GM12872 (cell line): ENCODE measurements at regions not wholly inside any gene's neighbourhood (a gene's known extent, or its start where the extent isn't known, plus 50 kb on each side); places are given as distances from the start of the nearest gene placed in this dataset.

Experiments used
- TF ChIP-seq, protein P1 (sequence below): IDR thresholded peaks from 3 replicates; pipeline ENCODE4 v1.5.1; 2011; ENCODE audit warnings: low read depth, mild to moderate bottlenecking, low read length, moderate library complexity; ENCODE audit not compliant: insufficient read depth

- TF ChIP-seq, protein P1, sequence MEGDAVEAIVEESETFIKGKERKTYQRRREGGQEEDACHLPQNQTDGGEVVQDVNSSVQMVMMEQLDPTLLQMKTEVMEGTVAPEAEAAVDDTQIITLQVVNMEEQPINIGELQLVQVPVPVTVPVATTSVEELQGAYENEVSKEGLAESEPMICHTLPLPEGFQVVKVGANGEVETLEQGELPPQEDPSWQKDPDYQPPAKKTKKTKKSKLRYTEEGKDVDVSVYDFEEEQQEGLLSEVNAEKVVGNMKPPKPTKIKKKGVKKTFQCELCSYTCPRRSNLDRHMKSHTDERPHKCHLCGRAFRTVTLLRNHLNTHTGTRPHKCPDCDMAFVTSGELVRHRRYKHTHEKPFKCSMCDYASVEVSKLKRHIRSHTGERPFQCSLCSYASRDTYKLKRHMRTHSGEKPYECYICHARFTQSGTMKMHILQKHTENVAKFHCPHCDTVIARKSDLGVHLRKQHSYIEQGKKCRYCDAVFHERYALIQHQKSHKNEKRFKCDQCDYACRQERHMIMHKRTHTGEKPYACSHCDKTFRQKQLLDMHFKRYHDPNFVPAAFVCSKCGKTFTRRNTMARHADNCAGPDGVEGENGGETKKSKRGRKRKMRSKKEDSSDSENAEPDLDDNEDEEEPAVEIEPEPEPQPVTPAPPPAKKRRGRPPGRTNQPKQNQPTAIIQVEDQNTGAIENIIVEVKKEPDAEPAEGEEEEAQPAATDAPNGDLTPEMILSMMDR: no peak
These were observed 205.2 kb downstream of the JRKL start for GRCh38 chr11:96595011-96595410.

DNA sequence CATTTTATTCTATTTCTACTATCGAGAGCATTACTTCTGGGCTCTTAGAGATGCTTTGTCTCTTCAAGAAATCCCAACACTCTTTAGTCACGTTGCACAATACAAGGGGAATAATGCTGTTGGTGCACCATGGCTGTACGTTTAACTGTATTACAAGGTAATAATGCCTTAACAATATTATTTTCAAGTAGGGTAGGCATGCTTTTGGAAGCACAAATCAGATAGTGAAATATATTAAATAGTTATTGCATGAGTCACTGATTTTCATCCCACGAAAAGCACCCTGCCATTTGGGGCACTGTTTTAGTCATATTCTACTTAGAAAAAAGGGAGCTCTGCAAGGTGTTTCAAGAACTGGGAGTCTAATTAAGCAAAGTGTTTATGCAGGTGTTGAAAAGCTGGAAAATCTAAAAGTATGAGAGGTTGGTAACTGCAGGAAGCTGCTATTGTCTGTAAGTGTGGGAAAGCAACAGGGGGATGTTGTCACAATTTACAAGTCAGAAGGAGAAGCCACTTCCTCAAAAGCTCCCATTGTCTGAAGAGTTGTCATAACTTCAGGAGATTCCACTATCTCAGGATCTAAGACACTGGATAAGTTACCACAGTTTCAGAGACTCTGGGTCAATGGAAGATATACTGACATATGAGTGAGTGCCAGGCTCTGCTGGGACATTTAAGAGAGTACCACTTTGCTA, 218.2 kb downstream of the JRKL start:
- TF ChIP-seq, protein P1: no peak

GRCh38 chr11:96614101-96614500, 224.3 kb downstream of the JRKL start:
- TF ChIP-seq, protein P1: no peak

- TF ChIP-seq, protein P1: no peak
These were observed 225.0 kb downstream of the JRKL start for GRCh38 chr11:96614846-96615245.

GRCh38 chr11:96620464-96621044, 230.7 kb downstream of the JRKL start:
- TF ChIP-seq, protein P1: no peak

- TF ChIP-seq, protein P1: no peak
These were observed 231.3 kb downstream of the JRKL start for GRCh38 chr11:96621161-96621560.

DNA sequence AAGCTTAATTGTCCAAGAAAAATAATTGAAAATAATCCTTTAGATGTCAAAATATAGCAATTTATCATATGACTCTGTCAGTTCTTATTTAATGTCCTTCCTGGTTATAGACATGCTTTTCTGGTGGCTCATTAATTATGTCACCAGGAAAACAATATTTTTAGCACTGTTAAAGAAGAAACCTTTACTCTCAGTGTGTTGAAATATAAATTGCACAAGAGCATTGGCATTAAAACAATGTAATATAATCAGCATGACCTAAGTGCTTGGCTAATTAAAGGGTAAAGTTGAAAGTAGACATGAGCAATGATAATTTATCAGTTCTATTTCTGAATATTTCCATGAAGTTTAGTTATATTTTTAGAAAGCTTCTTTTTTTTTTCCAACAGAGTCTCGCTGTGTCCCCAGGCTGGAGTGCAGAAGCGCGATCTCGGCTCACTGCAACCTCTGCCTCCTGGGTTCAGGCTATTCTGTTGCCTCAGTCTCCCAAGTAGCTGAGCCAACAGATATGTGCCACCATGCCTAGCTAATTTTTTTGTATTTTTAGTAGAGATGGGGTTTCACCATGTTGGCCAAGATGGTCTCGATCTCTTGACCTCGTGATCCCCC, 232.3 kb downstream of the JRKL start:
- TF ChIP-seq, protein P1: no peak
